ENCODE measurements at regions not wholly inside any gene's neighbourhood (a gene's known extent, or its start where the extent isn't known, plus 50 kb on each side); places are given as distances from the start of the nearest gene placed in this dataset.
"Not testable (repeated sequence)": the region's sequence is repeated elsewhere in the genome, so short reads cannot be mapped to it uniquely, and the experiment has no call there.

DNA sequence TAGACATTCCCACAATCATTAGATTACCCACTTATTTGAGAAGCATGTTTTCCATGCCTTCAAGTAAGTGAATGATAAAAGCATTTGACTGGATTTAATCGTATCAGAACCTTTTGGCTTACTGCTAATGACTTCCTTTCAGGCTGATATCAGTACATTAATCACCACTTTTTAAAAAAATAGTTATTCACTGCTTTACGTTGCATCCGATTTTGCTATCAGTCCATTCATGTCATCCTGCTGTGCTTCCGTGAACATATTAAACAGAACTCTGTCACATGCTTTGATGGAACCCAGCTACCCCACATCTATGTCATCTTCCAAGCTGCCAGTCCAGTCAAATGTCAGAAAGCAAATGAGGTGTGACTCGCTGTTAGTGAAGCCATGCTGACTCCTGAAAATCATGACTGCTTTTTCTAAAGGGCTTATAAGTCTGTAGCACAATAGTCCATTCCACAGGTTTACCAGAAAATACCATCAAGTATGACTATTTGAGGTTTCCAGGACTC lies 440.9 kb downstream of the IRS2 start:
- FAIRE-seq (no peak), DNase-seq (ENCODE audit: insufficient read length, low spot score) (no peak)

DNA sequence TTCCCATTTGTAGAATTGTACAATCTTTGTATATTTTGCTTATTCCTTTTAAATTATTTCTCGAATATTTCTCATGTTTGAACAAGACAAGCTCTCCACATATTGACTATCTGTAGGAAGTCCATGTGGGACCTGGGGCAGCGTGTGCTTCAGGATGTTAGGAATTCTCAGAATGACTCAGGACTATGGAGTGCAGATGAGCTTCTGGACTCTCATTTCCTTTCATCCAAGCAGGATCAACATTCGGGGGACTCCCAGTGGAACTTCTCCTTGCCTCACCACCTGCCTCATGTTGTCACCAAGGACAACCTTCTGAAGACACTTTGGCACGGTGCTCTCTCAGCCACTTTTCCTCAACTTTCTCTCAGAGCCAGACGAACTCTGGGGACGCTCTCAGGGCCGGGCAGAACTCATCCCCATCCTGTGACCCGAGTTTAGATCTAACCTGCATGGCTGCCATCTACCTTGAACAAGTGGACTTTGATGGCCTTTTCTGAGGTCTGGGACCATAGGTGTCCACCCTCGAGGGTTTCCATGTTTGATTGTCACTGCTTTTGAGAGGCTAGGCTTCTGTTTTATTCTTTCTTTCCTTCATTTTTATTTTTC lies 441.7 kb downstream of the IRS2 start:
- FAIRE-seq (no peak), DNase-seq (ENCODE audit: insufficient read length, low spot score) (peak; percentile 51)

DNA sequence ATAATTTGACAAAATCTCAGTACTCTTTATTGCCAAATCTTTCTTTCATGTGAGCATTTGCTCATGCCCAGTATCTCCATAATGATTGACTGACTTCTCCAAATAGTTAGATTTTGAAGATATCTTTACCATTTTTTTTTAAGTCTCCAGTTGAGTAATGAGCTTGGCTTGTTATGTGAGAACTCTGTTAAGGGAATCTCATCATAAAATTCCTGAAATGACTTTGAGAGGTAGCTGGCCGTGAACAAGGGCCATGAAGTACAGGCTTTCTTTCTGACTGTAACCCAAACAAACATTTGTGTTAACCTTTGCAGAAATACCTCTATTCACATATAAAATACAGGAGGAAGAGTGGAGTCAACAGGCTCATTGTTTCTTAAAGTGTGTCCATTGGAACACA lies 449.7 kb downstream of the IRS2 start:
- DNase-seq (ENCODE audit: insufficient read length, low spot score) (no peak), FAIRE-seq (no peak)

DNA sequence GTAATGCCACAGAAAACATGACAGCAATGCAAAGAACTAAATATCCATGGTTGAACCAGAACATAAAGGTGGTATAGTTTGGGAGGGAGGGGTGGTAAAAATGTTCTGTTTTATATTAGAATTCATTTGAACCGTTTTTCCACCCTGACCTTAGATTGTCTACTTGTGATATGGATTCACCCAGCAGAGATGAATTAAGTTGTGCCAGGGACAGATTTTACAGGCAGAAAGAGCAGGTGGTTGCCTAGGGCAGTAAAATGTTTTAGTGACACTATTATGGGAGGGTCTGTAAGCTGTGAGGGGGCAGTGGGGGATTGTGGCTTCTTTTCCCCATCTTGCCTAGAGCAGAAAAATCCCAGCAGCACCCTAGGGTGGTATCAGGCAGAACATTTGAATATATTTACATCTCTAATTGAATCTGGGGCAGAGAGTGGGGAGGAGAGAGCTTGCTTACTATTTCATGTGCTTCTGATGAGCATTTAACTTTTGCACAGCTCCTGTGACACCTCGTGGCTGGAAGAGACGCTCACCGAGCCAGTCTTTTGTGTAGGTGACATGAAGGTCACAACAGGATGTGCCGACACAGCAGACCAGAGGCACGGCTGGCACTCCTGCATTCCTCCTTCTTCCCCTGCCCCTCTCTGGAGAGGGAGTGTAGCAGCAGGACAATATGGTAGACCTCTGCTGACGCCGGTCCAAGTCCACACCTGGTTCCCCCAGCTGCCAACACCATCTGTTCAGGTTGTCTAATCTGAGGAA lies 452.3 kb downstream of the IRS2 start:
- DNase-seq (ENCODE audit: insufficient read length, low spot score) (no peak), FAIRE-seq (no peak)

DNA sequence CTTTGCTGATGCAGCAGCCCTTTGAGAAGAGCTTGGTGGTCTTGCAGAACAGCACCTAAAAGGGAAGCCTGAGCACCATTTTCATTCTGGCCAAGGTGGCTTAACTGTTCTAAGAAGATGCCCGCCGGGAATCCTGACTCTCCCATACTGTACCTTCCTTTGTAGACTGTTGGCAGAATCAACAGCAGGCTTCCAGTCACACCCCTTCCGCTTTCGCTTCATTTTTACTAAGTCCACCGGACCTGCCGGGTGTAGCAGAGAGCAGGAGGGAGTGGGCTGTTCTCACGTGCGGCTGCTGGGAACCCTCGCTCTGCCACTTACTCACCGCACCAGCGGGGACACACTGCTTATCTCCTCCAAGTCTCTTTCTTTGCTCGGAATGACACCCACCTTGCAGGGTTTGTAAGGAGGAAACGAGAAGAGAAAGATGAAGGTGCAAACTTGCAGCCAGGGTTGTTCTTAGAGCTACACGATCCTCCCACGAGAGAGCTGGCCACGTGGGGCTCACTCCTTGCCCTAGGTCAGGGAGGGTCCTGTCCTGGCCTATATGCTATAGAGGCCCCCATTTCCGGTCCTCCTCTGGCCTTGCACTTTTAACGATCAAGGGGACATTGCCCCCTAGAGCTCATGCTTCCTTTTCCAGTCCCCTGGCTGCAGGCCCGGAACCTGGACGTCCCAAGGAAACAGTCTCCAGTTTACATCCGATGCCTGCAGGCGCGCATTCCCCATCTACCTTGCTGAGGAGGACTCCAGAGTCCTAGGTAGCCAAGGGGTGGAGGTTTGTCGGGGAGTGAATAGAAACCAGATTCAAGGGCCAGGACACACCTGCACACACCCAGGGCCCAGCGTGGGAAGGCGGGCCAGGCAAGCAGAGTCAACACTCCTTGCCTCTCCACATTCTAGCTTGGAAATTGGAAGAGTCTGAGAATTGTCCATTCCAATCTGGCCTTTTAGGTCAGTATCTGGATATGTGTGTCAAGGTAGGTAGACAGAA lies 453.6 kb downstream of the IRS2 start:
- FAIRE-seq (no peak), DNase-seq (ENCODE audit: insufficient read length, low spot score) (no peak)

DNA sequence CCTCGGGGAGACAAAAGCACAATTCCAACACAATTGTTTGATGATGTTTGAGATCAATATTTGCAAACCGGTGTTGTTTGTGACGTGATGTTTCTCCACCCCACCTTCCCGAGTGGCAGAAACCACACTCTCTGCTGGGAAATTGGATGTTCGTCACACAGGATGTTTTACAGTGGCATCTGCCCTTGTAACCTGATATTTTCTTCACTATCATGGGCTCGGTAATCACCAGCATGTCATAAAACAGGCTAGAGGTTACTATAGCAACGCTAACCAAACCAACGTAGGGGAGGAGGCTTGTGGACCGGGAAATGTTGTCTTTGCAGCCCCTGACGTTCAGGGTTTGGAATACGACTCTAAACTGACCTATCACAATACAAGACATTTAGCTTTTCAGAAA lies 454.5 kb downstream of the IRS2 start:
- peak; percentile 39 for DNase-seq (ENCODE audit: insufficient read length, low spot score)

DNA sequence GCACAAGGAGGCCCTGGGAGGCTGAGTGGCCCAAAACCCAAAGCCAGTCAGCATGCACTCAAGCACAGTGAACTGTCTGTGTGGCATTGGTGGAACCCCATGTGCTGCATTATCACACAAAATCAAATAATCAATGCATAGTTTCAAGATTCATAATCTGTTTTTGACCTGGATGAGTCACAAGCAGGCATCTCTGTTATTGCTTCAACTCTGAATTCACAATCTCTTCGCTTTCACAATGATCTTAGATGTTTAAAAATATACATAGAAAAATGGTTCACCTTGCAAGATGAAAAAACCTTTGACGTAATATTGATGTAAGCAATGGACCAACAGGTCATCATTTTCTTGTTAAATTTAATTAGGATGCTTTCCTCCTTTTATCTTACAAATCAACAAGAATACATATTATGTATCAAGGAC lies 455.4 kb downstream of the IRS2 start:
- no peak for FAIRE-seq

More for the DNA sequence above, 454.5 kb downstream of the IRS2 start:
- FAIRE-seq: no peak

DNA sequence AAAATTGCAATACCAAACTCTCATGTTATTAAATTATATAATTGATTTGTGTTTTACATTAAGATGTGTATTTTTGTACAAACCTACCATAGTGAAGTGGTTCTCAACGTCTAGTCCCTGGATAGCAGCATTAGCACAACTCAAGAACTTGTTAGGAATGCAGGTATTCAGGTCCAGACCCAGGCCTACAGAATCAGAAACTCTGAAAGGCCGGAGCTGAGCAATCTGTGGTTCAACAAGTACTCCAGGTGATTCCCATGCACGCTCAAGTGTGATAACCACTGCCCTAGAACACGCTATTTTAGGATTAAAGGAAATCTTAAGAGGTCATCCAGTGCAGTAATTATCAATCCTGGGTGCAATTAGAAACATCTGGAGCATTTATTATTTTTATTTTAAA lies 456.3 kb downstream of the IRS2 start:
- no peak for FAIRE-seq
- DNase-seq (ENCODE audit: insufficient read length, low spot score): no peak

More for the DNA sequence above, 455.4 kb downstream of the IRS2 start:
- no peak for DNase-seq (ENCODE audit: insufficient read length, low spot score)

DNA sequence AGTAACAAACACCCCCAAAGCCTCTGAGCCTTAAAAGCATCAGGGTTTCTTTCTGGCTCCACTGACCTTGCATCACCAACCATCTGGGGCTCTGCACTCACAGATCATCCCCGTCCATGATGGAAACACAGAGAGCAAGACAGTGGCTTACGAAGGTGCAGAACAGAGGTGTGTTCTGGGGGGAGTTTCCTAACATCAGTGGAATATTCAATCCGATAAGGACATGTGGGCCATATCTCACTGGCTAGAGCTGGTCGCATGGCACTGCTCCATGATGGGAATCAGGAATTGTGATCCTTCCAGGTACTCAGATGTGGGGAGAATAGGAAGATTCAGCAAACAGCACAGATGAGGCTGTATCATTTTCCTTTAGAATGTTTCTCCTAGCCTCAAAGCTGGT lies 457.2 kb downstream of the IRS2 start:
- DNase-seq (ENCODE audit: insufficient read length, low spot score) (no peak), FAIRE-seq (no peak)

DNA sequence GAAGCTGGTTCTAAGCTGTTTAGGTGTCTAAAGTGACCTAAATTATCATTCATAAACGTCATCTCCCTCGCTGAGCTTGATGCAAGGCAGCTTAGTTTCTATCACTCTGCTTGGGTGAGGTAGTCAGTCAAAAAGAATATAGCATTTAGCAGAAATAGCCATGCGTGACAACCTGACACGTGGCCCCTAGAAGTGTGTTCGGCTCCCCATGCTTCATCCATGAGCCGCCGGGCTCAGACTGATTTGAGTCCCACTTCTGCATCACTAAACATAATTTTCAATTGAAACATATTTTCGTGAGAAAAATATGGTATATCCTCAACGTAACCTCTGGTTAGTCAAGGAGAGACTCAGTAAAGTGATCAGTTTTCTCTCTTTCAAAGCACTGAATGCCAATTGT lies 459.8 kb downstream of the IRS2 start:
- FAIRE-seq: no peak
- DNase-seq (ENCODE audit: insufficient read length, low spot score): no peak

DNA sequence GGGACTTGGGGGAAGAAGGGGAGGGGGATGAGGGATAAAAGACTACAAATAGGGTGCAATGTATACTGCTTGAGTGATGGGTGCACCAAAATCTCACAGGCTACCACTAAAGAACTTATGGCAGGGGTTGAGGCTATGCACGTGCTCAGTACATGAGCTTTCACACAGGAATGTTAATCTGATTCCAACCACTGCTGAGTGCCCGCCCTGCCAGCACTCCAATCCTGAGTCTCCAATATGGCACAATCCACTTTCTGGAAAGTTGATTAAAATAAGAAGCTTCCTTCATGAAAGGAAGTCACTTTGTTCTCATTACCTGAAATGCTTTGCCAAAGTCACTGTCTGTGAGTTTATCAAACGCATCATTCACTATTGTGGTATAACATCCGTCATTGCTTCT lies 463.0 kb downstream of the IRS2 start:
- no peak for FAIRE-seq
- no peak for DNase-seq (ENCODE audit: insufficient read length, low spot score)

DNA sequence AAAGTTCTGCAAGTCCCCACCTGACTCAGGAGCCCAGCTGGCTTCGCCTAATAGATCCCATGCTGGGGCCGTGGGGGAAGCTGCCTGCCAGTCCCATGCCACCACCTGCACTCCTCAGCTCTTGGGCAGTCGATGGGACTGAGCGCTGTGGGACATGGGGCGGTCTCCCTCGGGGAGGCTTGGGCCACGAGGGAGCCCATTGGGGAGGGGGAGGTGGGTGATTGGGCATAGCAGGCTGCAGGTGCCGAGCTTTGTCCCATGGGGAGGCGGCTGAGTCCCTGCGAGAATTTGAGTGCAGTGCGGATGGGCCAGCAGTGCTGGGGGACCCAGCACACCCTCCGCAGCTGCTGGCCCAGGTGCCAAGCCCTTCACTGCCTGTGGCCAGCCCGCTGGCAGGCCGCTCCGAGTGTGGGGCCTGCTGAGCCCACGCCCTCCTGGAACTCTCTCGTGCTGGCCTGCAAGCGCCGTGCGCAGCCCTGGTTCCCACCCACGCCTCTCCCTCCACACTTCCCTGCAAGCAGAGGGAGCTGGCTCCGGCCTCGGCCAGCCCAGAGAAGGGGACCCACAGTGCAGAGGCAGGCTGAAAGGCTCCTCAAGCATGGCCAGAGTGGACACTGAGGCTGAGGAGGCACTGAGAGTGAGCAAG lies 467.3 kb downstream of the IRS2 start:
- no peak for DNase-seq (ENCODE audit: insufficient read length, low spot score)
- FAIRE-seq: no peak

DNA sequence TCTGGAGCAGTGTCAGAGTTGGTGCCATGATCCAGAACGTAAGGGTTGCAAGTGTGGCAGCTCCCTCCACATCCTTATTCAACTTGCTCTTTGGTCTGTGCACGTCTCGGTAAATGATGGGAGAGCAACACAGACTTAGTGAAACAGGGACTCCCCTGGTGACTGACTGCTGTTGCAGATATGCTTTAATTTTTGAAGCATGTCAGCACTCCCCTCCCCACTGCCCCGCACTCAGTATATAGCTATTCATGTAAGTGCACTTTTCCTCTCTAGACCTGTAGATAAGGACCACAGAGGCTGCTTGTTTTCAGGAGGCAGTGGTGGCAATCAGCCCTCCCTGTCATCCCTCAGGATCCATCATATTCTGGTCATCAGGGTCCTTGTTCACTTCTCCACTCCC lies 470.9 kb downstream of the IRS2 start:
- no peak for FAIRE-seq
- DNase-seq (ENCODE audit: insufficient read length, low spot score): no peak

DNA sequence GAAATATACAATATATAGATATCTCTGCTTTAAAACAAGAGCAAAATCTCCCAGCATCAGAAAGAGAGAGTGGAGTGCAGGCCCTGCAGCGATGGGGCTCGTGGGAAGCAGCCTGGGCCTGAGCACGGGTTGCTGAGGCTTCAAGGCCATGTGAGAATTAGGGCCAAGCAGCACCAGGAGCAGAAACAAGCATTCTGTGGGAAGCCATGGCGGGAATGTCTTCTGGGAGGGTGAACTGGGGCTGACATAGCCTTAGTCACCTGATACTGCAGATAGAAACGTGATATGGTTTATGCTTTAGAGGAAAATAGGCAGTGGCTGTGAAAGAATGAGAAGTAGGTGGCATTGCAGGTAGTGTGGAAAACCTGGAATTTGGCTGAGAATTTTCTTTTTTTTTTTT lies 472.3 kb downstream of the IRS2 start:
- no peak for DNase-seq (ENCODE audit: insufficient read length, low spot score)
- no peak for FAIRE-seq

DNA sequence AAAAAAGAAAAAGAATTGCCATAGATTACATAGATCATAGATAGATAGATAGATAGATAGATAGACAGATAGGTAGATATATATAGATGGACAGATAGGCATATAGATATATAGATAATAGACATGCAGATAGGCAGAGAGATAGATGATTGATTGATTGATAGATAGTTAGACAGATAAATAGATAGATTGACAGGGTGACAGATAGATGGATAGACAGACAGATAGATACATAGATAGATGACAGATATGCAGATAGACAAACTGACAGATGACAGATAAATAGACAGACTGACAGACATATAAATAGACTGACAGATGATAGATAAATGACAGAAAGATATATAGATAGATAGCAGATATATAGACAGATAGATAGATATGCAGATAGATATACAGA lies 474.0 kb downstream of the IRS2 start:
- no peak for FAIRE-seq
- no peak for DNase-seq (ENCODE audit: insufficient read length, low spot score)

DNA sequence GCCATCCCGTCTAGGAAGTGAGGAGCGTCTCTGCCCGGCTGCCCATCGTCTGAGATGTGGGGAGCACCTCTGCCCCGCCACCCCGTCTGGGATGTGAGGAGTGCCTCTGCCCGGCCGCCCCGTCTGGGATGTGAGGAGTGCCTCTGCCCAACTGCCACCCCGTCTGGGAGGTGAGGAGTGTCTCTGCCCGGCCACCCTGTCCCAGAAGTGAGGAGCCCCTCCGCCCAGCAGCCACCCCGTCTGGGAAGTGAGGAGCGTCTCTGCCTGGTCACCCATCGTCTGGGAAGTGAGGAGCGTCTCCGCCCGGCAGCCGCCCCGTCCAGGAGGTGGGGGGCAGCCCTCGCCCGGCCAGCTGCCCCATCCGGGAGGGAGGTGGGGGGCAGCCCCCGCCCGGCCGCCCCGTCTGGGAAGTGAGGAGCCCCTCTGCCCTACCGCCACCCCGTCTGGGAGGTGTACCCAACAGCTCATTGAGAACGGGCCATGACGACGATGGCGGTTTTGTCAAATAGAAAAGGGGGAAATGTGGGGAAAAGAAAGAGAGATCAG lies 474.9 kb downstream of the IRS2 start:
- FAIRE-seq; DNase-seq (ENCODE audit: insufficient read length, low spot score): not testable (repeated sequence)

DNA sequence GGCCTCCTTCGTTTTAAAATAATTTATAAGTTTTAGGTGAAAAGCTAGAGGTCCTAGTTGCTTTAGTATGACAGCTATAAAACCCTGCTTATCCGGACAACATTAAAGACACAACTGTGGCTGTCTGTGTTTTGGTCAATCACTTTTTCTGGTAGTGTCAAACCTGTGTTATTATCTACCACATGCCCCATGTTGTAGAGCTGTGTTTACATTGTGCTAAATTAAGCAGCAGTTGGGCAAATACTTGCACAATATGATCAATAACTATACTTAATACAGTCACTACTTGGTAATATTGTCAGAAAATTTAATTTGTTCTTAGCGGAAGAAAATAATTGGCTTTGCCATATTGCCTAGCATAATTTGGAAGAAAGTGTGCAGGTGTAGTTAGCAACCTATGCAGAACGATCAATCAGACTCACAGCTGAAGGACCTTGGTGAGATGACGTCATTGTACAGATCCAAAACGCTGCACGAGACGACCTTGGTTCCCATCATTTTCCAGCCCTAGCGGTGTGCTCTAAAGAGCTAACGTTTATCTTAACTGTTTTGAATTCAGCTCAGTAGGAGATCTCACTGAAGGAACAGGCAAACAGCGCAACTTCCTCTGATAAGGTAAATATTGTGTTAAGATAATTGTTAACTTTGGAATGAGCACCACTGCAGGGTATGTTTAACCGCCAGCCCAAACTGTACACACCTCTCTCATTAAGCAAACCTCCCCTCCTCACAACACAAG lies 476.6 kb downstream of the IRS2 start:
- no peak for DNase-seq (ENCODE audit: insufficient read length, low spot score)
- FAIRE-seq: no peak

DNA sequence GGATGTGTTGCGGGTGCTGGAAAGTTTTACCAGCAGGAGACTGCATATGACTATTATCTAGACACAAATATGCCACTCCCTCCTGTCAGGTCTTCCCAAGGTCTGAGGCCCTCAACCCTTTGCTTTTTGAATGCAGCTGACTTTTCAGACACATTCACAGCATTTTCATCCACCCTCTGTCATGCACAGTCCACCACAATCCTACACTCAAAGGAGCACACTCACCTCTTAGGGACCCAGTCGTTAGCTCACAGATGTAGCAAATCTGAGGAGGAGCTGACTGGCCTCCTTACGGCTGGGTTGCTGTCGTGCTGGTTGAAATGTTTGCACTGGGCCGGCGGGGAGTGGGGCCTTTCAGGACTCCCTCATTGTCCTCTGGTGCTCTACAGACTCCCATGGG lies 479.4 kb downstream of the IRS2 start:
- FAIRE-seq: no peak
- DNase-seq (ENCODE audit: insufficient read length, low spot score): no peak

DNA sequence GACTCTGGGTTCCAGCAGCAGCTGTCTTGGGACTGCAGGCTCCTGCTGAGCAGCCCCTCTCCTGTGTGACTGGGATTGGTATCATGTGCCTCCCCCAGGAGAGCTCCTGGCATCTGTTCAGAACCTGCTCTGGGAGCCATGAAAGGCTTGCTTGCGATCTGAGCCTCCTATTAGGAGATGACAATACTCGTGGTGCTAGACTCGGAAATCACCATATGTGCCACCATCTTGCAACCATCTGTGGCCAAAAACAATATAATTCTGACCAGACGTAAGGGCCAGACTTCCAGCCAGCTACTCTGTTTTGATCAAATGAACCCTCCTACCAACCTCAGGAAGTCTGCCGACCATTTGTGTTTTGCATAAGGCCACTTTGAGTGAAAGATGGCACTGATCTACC lies 484.7 kb downstream of the IRS2 start:
- DNase-seq (ENCODE audit: insufficient read length, low spot score): no peak
- no peak for FAIRE-seq

DNA sequence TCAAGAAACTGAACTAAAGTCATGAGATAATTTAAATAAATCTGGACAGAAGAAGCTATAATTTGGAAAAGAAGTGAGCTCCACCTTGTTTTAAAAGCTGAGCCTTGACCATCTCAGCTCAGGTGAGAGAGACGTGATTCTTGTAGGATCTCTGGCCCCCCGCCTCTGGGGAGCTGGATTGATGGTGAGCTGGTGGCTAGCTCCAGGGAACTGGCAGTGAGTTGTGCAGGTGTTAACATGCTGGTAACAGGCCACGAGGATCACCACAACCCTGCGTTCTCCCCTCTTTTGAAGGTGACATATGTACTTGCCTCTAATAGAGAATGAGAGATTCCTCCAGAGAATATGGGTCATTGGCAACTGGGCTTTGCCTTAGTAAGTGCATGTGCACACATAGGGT lies 485.1 kb downstream of the IRS2 start:
- FAIRE-seq (no peak), DNase-seq (ENCODE audit: insufficient read length, low spot score) (no peak)
